Subcutaneous abdominal adipose tissue (tissue), 5 donors: ENCODE measurements at regions not wholly inside any gene's neighbourhood (a gene's known extent, or its start where the extent isn't known, plus 50 kb on each side); places are given as distances from the start of the nearest gene placed in this dataset.
"Not testable (repeated sequence)": the region's sequence is repeated elsewhere in the genome, so short reads cannot be mapped to it uniquely, and the experiment has no call there.

Experiments used
- H3K27ac ChIP-seq: one replicate; pipeline ENCODE4 v1.7.0; 2013; ENCODE audit warnings: low read depth, mild to moderate bottlenecking, inconsistent platforms, low read length, moderate library complexity
- H3K27me3 ChIP-seq, 5 donors: one replicate each; pipeline ENCODE4 v1.7.0; 2013; ENCODE audit warnings: low read length in 5 of 5, inconsistent platforms in 1 of 5; ENCODE audit not compliant: control insufficient read depth in 5 of 5, insufficient read depth in 4 of 5
- H3K36me3 ChIP-seq, 5 donors: one replicate each; pipeline ENCODE4 v1.7.0; 2013; ENCODE audit warnings: low read length in 5 of 5; ENCODE audit not compliant: control insufficient read depth in 5 of 5, insufficient read depth in 5 of 5
- H3K4me1 ChIP-seq, 5 donors: one replicate each; pipeline ENCODE4 v1.7.0; 2013; ENCODE audit warnings: low read length in 5 of 5, mild to moderate bottlenecking in 3 of 5, moderate library complexity in 1 of 5; ENCODE audit not compliant: control insufficient read depth in 5 of 5, insufficient read depth in 5 of 5
- H3K4me3 ChIP-seq, 5 donors: one replicate each; pipeline ENCODE4 v1.7.0; 2013; ENCODE audit warnings: low read length in 5 of 5, low read depth in 1 of 5
- H3K9ac ChIP-seq, 5 donors: one replicate each; pipeline ENCODE4 v1.7.0; 2013; ENCODE audit warnings: low read length in 5 of 5, mild to moderate bottlenecking in 4 of 5, moderate library complexity in 3 of 5
- H3K9me3 ChIP-seq, 5 donors: one replicate each; pipeline ENCODE4 v1.7.0; 2013; ENCODE audit warnings: low read length in 5 of 5; ENCODE audit not compliant: control insufficient read depth in 5 of 5
- donor health status: healthy.
- donor health status: healthy.
- donor health status: healthy.
- donor health status: healthy.
- donor health status: healthy.

GRCh38 chr10:43845121-43845520, 196.4 kb upstream of the ZNF32 start:
- H3K27me3 ChIP-seq = no peaks in the 10 kb centered on the region
- peaks cover 1 to 30% (median 23%) of the 10 kb centered on the region in 5 donors for H3K4me1 ChIP-seq
- no peak overlapping the region for H3K9ac ChIP-seq
- H3K36me3 ChIP-seq = no peaks in the 10 kb centered on the region
- no peak overlapping the region for H3K4me3 ChIP-seq
- no peak overlapping the region for H3K27ac ChIP-seq
- no peaks in the 10 kb centered on the region for H3K9me3 ChIP-seq

GRCh38 chr10:43844221-43844620, 195.5 kb upstream of the ZNF32 start:
- H3K4me3 ChIP-seq = no peak overlapping the region
- H3K4me1 ChIP-seq = peaks cover 1 to 30% (median 23%) of the 10 kb centered on the region in 5 donors
- H3K36me3 ChIP-seq = no peaks in the 10 kb centered on the region
- no peak overlapping the region for H3K9ac ChIP-seq
- H3K27me3 ChIP-seq = no peaks in the 10 kb centered on the region
- no peak overlapping the region for H3K27ac ChIP-seq
- H3K9me3 ChIP-seq = no peaks in the 10 kb centered on the region

- Histone ChIP-seq H3K9ac (no peak overlapping the region), H3K27ac (no peak overlapping the region), H3K9me3 (no peaks in the 10 kb centered on the region), H3K27me3 (no peaks in the 10 kb centered on the region), H3K4me1 (peaks cover 1 to 30% (median 23%) of the 10 kb centered on the region in 5 donors), H3K4me3 (no peak overlapping the region), H3K36me3 (no peaks in the 10 kb centered on the region)
Observed at GRCh38 chr10:43843321-43844101, 194.8 kb upstream of the ZNF32 start.

- Histone ChIP-seq H3K4me3 (no peak overlapping the region), H3K4me1 (peaks cover 1 to 30% (median 23%) of the 10 kb centered on the region in 5 donors), H3K27me3 (no peaks in the 10 kb centered on the region), H3K9ac (no peak overlapping the region), H3K36me3 (no peaks in the 10 kb centered on the region), H3K9me3 (no peaks in the 10 kb centered on the region), H3K27ac (no peak overlapping the region)
Observed at GRCh38 chr10:43842496-43842895, 193.8 kb upstream of the ZNF32 start.

- Histone ChIP-seq H3K9ac (no peak overlapping the region), H3K4me1 (peaks cover 1 to 30% (median 19%) of the 10 kb centered on the region in 5 donors), H3K4me3 (no peak overlapping the region), H3K27me3 (no peaks in the 10 kb centered on the region), H3K36me3 (no peaks in the 10 kb centered on the region), H3K27ac (no peak overlapping the region), H3K9me3 (no peaks in the 10 kb centered on the region)
Observed at GRCh38 chr10:43842072-43842471, 193.4 kb upstream of the ZNF32 start.

- Histone ChIP-seq H3K4me3 (no peak overlapping the region), H3K27ac (no peak overlapping the region), H3K9me3 (no peaks in the 10 kb centered on the region), H3K4me1 (peaks cover 0 to 16% (median 15%) of the 10 kb centered on the region in 5 donors), H3K9ac (no peak overlapping the region), H3K27me3 (no peaks in the 10 kb centered on the region), H3K36me3 (no peaks in the 10 kb centered on the region)
Observed at GRCh38 chr10:43839973-43840372, 191.3 kb upstream of the ZNF32 start.

GRCh38 chr10:43834751-43835150, 186.1 kb upstream of the ZNF32 start:
- H3K4me1 ChIP-seq, H3K27me3 ChIP-seq, H3K27ac ChIP-seq, H3K36me3 ChIP-seq, H3K4me3 ChIP-seq, H3K9ac ChIP-seq, H3K9me3 ChIP-seq: not testable (repeated sequence)

GRCh38 chr10:43827853-43828252, 179.2 kb upstream of the ZNF32 start:
- Histone ChIP-seq H3K4me3 (no peak overlapping the region), H3K4me1 (peaks cover 0 to 24% (median 17%) of the 10 kb centered on the region in 5 donors), H3K27ac (no peak overlapping the region), H3K36me3 (no peaks in the 10 kb centered on the region), H3K9me3 (no peaks in the 10 kb centered on the region), H3K9ac (no peak overlapping the region), H3K27me3 (no peaks in the 10 kb centered on the region)

- Histone ChIP-seq H3K36me3 (no peaks in the 10 kb centered on the region), H3K27me3 (no peaks in the 10 kb centered on the region), H3K4me3 (no peak overlapping the region), H3K4me1 (peaks cover 0 to 41% (median 34%) of the 10 kb centered on the region in 5 donors), H3K9me3 (no peaks in the 10 kb centered on the region), H3K27ac (no peak overlapping the region), H3K9ac (no peak overlapping the region)
Observed at GRCh38 chr10:43825984-43826383, 177.3 kb upstream of the ZNF32 start.

- peak overlapping the region in 2 of 5 donors; percentile 47 to 58 for H3K9ac ChIP-seq
Observed at GRCh38 chr10:43825421-43825820, 176.7 kb upstream of the ZNF32 start.

More at GRCh38 chr10:43825421-43825820, 176.7 kb upstream of the ZNF32 start:
- H3K4me3 ChIP-seq = no peak overlapping the region
- peaks cover 0 to 44% (median 39%) of the 10 kb centered on the region in 5 donors for H3K4me1 ChIP-seq
- no peaks in the 10 kb centered on the region for H3K36me3 ChIP-seq
- peak overlapping the region; percentile 67 for H3K27ac ChIP-seq
- no peaks in the 10 kb centered on the region for H3K9me3 ChIP-seq
- no peaks in the 10 kb centered on the region for H3K27me3 ChIP-seq
